Left lung (tissue), 4 donors: ENCODE measurements at regions not wholly inside any gene's neighbourhood (a gene's known extent, or its start where the extent isn't known, plus 50 kb on each side); places are given as distances from the start of the nearest gene placed in this dataset.

Experiments used
- ATAC-seq: fragments of 200-7000 bp; cut with Tn5 transposase; one replicate; pipeline ENCODE4 v1.9.1; 2020; ENCODE audit warnings: moderate library complexity
- DNase-seq, 4 donors: peaks; one replicate each; pipeline ENCODE4 v3.0.0-alpha.2; 2013 to 2020
- H3K27ac ChIP-seq, 2 donors: fragments of 200-600 bp; sonication (generic) in 1 of 2; one replicate each; pipeline versions ENCODE4 v1.5.0 to v1.8.0; 2020 to 2021
- H3K27me3 ChIP-seq, 2 donors: fragments of 200-600 bp; sonication (generic) in 1 of 2; one replicate each; pipeline versions ENCODE4 v1.5.0 to v1.8.0; 2020 to 2021
- H3K36me3 ChIP-seq, 2 donors: fragments of 200-600 bp; sonication (generic) in 1 of 2; one replicate each; pipeline versions ENCODE4 v1.5.0 to v1.8.0; 2020 to 2021
- H3K4me1 ChIP-seq, 2 donors: fragments of 200-600 bp; one replicate each; pipeline ENCODE4 v1.8.0; 2021
- H3K4me3 ChIP-seq, 2 donors: fragments of 200-600 bp; sonication (generic) in 1 of 2; one replicate each; pipeline versions ENCODE4 v1.5.0 to v1.8.0; 2020 to 2021; ENCODE audit warnings: mild to moderate bottlenecking in 1 of 2
- H3K9me3 ChIP-seq, 2 donors: fragments of 200-600 bp; sonication (generic) in 1 of 2; one replicate each; pipeline versions ENCODE4 v1.5.0 to v1.8.0; 2020 to 2021
- intact Hi-C, 2 donors: fragments of 100-400 bp; cut with DNase I; formaldehyde crosslinking; loops; one replicate each; pipeline versions ENCODE4 v1.11.2 to v1.14.2; 2022
- TF ChIP-seq, protein P1 (sequence below), 2 donors: fragments of 200-600 bp; sonication (generic) in 1 of 2; IDR thresholded peaks; one replicate each; pipeline versions ENCODE4 v1.5.0 to v1.8.0; 2021; ENCODE audit warnings: antibody characterized with exemption in 2 of 2
- donor health status: DM: no; HTN: yes; CAD: no.
- donor health status: DM: no; HTN: no; CAD: no.

DNA sequence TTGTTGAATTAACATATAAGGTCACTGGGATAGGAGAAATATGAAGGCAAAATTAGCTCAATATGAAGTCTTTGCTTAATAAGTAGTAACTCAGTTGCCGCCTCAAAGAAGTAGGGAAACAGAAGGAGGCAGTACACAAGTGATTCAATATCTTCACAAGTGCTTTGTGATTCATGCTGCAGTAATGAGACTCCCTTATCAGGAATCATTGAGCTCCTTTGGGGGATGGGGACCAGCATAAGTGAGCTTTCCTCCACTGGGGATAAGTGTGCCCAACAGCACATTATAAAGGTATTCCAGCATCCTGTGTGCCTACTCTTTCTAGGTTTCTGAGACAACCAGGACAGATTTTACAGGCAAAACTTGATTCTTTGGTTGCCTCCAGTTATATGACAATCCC is 323.4 kb upstream of the UBE2E3 start:
- no peaks in the 10 kb centered on the region for H3K36me3 ChIP-seq
- H3K27me3 ChIP-seq, result no peaks in the 10 kb centered on the region
- no peak overlapping the region for H3K4me3 ChIP-seq
- TF ChIP-seq, protein P1, sequence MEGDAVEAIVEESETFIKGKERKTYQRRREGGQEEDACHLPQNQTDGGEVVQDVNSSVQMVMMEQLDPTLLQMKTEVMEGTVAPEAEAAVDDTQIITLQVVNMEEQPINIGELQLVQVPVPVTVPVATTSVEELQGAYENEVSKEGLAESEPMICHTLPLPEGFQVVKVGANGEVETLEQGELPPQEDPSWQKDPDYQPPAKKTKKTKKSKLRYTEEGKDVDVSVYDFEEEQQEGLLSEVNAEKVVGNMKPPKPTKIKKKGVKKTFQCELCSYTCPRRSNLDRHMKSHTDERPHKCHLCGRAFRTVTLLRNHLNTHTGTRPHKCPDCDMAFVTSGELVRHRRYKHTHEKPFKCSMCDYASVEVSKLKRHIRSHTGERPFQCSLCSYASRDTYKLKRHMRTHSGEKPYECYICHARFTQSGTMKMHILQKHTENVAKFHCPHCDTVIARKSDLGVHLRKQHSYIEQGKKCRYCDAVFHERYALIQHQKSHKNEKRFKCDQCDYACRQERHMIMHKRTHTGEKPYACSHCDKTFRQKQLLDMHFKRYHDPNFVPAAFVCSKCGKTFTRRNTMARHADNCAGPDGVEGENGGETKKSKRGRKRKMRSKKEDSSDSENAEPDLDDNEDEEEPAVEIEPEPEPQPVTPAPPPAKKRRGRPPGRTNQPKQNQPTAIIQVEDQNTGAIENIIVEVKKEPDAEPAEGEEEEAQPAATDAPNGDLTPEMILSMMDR (IDR thresholded peaks at IDR 0.05), result no peak
- no peaks in the 10 kb centered on the region for H3K9me3 ChIP-seq
- intact Hi-C loops, result no loop called here
- DNase-seq, result no peak
- no peaks in the 10 kb centered on the region for H3K4me1 ChIP-seq
- no peak overlapping the region for H3K27ac ChIP-seq
- peak; percentile 93 for ATAC-seq

DNA sequence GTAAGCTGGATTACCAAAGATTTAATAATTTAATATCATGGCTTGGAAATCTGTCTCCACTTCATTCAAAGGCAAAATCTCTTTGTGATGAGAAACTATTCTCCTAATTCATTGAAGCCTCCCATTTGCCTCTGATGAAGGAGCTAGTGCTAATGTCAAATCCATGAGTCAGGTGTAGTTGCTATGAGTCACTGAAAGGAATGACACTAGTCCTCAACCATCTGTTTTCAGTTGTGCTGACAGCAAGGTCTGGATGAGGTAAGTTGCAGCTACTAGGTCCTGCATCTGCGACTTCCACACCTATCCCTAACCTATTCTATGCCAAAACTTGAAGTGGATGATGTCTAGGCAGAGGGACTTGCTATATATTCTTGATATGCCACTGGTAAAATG is 324.0 kb upstream of the UBE2E3 start:
- ATAC-seq (peak; percentile 87), DNase-seq (no peak)
- no peaks in the 10 kb centered on the region for H3K4me1 ChIP-seq
- no peak overlapping the region for H3K4me3 ChIP-seq
- no peaks in the 10 kb centered on the region for H3K27me3 ChIP-seq
- no peak overlapping the region for H3K27ac ChIP-seq
- no peaks in the 10 kb centered on the region for H3K9me3 ChIP-seq
- intact Hi-C loops, result no loop called here
- TF ChIP-seq, protein P1 (IDR thresholded peaks at IDR 0.05), result no peak
- no peaks in the 10 kb centered on the region for H3K36me3 ChIP-seq

DNA sequence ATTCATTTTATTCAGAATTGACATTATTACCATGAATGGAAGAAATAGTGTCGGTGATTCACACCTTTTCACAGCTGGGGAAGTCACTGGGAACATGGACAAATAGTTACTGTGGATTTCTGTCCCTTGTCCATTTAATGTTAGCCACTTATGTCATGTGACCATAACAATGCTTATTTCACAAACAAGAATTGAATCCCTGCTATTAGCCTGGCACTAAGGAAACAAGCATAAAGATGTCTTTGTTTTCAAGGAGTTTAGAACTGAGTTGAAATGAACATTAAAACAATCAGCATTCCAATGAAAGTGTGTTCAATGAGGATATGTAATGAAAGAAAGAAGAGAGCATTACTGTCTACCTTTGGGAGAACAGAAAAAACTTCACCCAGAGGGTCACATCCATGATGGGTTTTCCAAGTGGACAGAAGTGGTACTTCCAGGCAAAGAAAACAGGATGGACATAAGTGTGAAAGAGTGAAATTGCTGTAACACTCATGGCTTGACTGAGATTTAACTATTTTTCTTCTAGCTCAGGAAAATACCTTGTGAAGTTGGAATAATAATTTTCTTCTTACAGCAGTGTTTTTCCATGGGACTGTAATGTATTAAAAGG is 324.5 kb upstream of the UBE2E3 start:
- Histone ChIP-seq H3K4me1 (no peaks in the 10 kb centered on the region), H3K27ac (no peak overlapping the region), H3K27me3 (no peaks in the 10 kb centered on the region), H3K36me3 (no peaks in the 10 kb centered on the region), H3K9me3 (no peaks in the 10 kb centered on the region), H3K4me3 (no peak overlapping the region)
- no peak for ATAC-seq
- no peak for DNase-seq
- intact Hi-C loops, result no loop called here
- TF ChIP-seq, protein P1 (IDR thresholded peaks at IDR 0.05), result peak in 1 of 2 donors; percentile 9

DNA sequence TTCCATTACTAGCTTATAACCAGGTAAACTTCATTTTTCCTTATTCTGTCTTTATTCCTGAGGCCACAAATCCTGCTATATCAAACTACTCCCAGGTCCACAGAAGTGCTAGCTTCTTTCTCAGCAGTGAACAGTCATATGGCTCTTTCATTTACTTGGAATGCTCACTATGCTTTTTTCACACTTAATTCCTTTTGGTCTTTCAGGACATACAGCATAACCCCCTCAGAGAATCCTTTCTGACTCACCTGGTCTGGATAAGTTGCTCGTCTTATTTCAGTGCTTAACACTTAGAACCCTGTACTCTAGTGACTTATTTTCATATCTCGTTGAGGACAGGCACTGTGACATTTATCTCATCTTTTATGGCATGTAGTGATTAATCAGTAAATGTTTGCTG is 325.0 kb upstream of the UBE2E3 start:
- Histone ChIP-seq H3K27me3 (no peaks in the 10 kb centered on the region), H3K4me3 (no peak overlapping the region), H3K4me1 (no peaks in the 10 kb centered on the region), H3K27ac (no peak overlapping the region), H3K36me3 (no peaks in the 10 kb centered on the region), H3K9me3 (no peaks in the 10 kb centered on the region)
- ATAC-seq, result no peak
- intact Hi-C loops, result no loop called here
- DNase-seq, result no peak
- TF ChIP-seq, protein P1 (IDR thresholded peaks at IDR 0.05), result no peak

DNA sequence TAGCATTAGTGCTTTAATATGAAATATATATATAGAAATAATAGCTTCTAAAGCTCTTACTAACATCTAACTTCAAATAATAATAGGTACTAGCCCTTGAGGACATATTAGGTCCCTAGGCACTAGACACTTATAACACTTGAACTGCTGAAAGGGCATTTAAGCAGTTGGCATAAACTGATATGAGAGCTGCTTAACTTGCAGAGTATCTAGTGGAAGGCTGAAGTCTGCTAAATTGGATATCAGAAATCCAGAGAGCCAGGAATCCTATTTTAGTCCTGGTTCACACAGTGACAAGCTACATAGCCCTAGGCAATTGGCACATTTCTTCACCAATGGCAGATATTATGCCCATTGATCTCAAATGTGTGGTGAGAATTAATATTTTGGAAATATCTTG is 326.9 kb upstream of the UBE2E3 start:
- peak; percentile 54 for ATAC-seq

More for the DNA sequence above, 326.9 kb upstream of the UBE2E3 start:
- H3K9me3 ChIP-seq, result no peaks in the 10 kb centered on the region
- no peaks in the 10 kb centered on the region for H3K4me1 ChIP-seq
- no peak overlapping the region for H3K27ac ChIP-seq
- intact Hi-C loops, result no loop called here
- TF ChIP-seq, protein P1 (IDR thresholded peaks at IDR 0.05), result no peak
- no peaks in the 10 kb centered on the region for H3K27me3 ChIP-seq
- no peak overlapping the region for H3K4me3 ChIP-seq
- no peaks in the 10 kb centered on the region for H3K36me3 ChIP-seq
- DNase-seq, result no peak
